Activated T-cell treated with anti-CD3 and anti-CD28 coated beads for 48 hours (primary cell): ENCODE measurements at regions not wholly inside any gene's neighbourhood (a gene's known extent, or its start where the extent isn't known, plus 50 kb on each side); places are given as distances from the start of the nearest gene placed in this dataset.

Experiments
- DNase-seq: peaks from one replicate; pipeline ENCODE4 v3.0.0-alpha.2; 2020; ENCODE audit warnings: low read depth

GRCh38 chr4:151887816-151888180 lies 127.0 kb upstream of the GATB start:
- DNase-seq, result no peak

GRCh38 chr4:151887031-151887815 lies 126.4 kb upstream of the GATB start:
- DNase-seq, result no peak

GRCh38 chr4:151885123-151885522 lies 124.3 kb upstream of the GATB start:
- no peak for DNase-seq

GRCh38 chr4:151883747-151884146 lies 122.9 kb upstream of the GATB start:
- DNase-seq, result no peak

- no peak for DNase-seq
These were observed 121.4 kb upstream of the GATB start for GRCh38 chr4:151882072-151882803.

- no peak for DNase-seq
These were observed 119.1 kb upstream of the GATB start for GRCh38 chr4:151879705-151880445.

GRCh38 chr4:151876381-151876988 lies 115.7 kb upstream of the GATB start:
- DNase-seq, result no peak

- DNase-seq, result no peak
These were observed 113.5 kb upstream of the GATB start for GRCh38 chr4:151874328-151874727.

- no peak for DNase-seq
These were observed 105.7 kb upstream of the GATB start for GRCh38 chr4:151866592-151866918.

- DNase-seq, result no peak
These were observed 105.2 kb upstream of the GATB start for GRCh38 chr4:151865744-151866591.

- no peak for DNase-seq
These were observed 104.5 kb upstream of the GATB start for GRCh38 chr4:151865312-151865711.

- no peak for DNase-seq
These were observed 103.3 kb upstream of the GATB start for GRCh38 chr4:151864068-151864467.

- DNase-seq, result no peak
These were observed 102.0 kb upstream of the GATB start for GRCh38 chr4:151862766-151863165.

- no peak for DNase-seq
These were observed 99.8 kb upstream of the GATB start for GRCh38 chr4:151860561-151861093.

- DNase-seq, result no peak
These were observed 98.8 kb upstream of the GATB start for GRCh38 chr4:151859641-151860040.

GRCh38 chr4:151858356-151858755 lies 97.5 kb upstream of the GATB start:
- DNase-seq, result no peak

GRCh38 chr4:151857368-151857767 lies 96.6 kb upstream of the GATB start:
- DNase-seq, result no peak

GRCh38 chr4:151855747-151856146 lies 94.9 kb upstream of the GATB start:
- DNase-seq, result no peak

- DNase-seq, result no peak
These were observed 93.9 kb upstream of the GATB start for GRCh38 chr4:151854731-151855130.

GRCh38 chr4:151853034-151853433 lies 92.2 kb upstream of the GATB start:
- no peak for DNase-seq

- no peak for DNase-seq
These were observed 91.4 kb upstream of the GATB start for GRCh38 chr4:151852202-151852601.
